ENCODE measurements at regions not wholly inside any gene's neighbourhood (a gene's known extent, or its start where the extent isn't known, plus 50 kb on each side); places are given as distances from the start of the nearest gene placed in this dataset.

DNA sequence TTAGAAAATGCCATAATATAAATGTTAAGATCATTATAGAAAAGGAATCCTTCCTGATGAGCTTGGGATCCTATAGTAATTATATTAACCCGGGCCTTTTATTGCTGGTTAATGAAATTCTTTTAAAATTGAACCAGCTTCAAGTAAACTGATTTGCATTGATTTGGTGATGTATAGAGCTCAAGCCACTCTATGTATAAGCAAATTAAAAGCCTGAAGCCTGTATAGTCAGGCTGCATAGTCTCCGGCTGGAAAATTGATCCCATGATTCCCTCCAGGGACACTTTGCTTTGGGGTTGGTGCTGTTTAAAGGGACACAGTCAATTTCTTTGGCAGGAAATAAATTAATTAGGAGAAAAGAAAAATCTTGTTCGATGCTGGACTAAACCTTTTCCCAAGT is 199.1 kb downstream of the HERPUD2 start:
- WGBS, 2 donors: 87 to 90% methylated on average over 3 of the region's 3 CpGs
- DNase-seq: no peak
- intact Hi-C loops (cut with DNase I; ENCODE audit: low total_unique reads): no loop called here
- Histone ChIP-seq H3K27me3 (no peaks in the 10 kb centered on the region), H3K4me3 (no peak overlapping the region), H3K4me1 (no peaks in the 10 kb centered on the region), H3K9me3 (no peaks in the 10 kb centered on the region), H3K36me3 (ENCODE audit: low read depth, missing control alignments) (no peaks in the 10 kb centered on the region), H3K27ac (no peak overlapping the region)
- TF ChIP-seq, protein P1, sequence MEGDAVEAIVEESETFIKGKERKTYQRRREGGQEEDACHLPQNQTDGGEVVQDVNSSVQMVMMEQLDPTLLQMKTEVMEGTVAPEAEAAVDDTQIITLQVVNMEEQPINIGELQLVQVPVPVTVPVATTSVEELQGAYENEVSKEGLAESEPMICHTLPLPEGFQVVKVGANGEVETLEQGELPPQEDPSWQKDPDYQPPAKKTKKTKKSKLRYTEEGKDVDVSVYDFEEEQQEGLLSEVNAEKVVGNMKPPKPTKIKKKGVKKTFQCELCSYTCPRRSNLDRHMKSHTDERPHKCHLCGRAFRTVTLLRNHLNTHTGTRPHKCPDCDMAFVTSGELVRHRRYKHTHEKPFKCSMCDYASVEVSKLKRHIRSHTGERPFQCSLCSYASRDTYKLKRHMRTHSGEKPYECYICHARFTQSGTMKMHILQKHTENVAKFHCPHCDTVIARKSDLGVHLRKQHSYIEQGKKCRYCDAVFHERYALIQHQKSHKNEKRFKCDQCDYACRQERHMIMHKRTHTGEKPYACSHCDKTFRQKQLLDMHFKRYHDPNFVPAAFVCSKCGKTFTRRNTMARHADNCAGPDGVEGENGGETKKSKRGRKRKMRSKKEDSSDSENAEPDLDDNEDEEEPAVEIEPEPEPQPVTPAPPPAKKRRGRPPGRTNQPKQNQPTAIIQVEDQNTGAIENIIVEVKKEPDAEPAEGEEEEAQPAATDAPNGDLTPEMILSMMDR (IDR thresholded peaks at IDR 0.05): no peak
- TF ChIP-seq POLR2A (IDR thresholded peaks at IDR 0.05): no peak

DNA sequence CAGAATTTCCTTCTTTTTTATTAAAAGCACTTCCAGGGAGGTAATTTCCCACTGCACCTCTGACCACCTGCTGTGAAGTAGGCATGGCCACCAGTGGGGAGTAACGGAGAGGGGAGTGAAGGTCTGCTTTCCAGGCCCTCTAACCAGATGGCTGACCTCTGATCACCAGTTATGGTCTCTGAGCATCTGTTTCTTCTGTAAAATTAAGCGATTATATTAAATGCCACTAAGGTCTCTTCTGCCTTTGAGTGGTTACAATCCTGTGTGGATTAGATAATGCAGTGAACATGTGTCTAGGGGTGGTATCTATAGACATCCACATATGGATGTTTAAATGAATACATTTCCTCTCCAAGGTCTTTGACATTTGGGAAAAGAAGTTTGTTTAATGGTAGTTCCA is 199.6 kb downstream of the HERPUD2 start:
- TF ChIP-seq, protein P1 (IDR thresholded peaks at IDR 0.05): no peak
- no peak for TF ChIP-seq POLR2A (IDR thresholded peaks at IDR 0.05)
- H3K27me3 ChIP-seq: no peaks in the 10 kb centered on the region
- DNase-seq: no peak
- no peak overlapping the region for H3K4me3 ChIP-seq
- no peaks in the 10 kb centered on the region for H3K9me3 ChIP-seq
- intact Hi-C loops (cut with DNase I; ENCODE audit: low total_unique reads): no loop called here
- 61 to 65% methylated on average over 2 of the region's 2 CpGs for WGBS, 2 donors
- no peaks in the 10 kb centered on the region for H3K36me3 ChIP-seq (ENCODE audit: low read depth, missing control alignments)
- no peak overlapping the region for H3K27ac ChIP-seq
- no peaks in the 10 kb centered on the region for H3K4me1 ChIP-seq

DNA sequence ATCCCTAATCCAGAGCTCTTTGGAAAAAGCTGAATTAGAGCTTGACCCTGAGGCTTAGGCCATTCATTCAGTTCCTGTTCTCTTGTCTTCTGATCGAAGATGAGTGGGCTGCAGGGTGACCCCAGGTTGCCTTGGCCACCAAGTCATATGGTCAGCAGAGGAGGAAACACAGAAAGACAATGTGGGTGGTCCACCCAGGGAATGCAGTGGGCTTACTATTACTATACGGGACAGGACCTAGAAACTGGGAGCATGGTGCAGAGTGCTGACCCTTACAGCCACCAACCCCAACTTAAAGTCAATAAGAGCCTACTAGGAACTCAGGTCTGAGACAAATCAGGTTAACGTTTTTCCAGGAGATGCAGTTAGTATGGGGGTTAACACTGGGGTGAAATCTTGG is 200.5 kb downstream of the HERPUD2 start:
- Histone ChIP-seq H3K27me3 (no peaks in the 10 kb centered on the region), H3K36me3 (ENCODE audit: low read depth, missing control alignments) (no peaks in the 10 kb centered on the region), H3K27ac (no peak overlapping the region), H3K4me1 (no peaks in the 10 kb centered on the region), H3K9me3 (no peaks in the 10 kb centered on the region), H3K4me3 (no peak overlapping the region)
- no peak for DNase-seq
- TF ChIP-seq, protein P1 (IDR thresholded peaks at IDR 0.05): no peak
- TF ChIP-seq POLR2A (IDR thresholded peaks at IDR 0.05): no peak
- WGBS, 2 donors: 64 to 67% methylated on average over 3 of the region's 3 CpGs
- intact Hi-C loops (cut with DNase I; ENCODE audit: low total_unique reads): no loop called here

DNA sequence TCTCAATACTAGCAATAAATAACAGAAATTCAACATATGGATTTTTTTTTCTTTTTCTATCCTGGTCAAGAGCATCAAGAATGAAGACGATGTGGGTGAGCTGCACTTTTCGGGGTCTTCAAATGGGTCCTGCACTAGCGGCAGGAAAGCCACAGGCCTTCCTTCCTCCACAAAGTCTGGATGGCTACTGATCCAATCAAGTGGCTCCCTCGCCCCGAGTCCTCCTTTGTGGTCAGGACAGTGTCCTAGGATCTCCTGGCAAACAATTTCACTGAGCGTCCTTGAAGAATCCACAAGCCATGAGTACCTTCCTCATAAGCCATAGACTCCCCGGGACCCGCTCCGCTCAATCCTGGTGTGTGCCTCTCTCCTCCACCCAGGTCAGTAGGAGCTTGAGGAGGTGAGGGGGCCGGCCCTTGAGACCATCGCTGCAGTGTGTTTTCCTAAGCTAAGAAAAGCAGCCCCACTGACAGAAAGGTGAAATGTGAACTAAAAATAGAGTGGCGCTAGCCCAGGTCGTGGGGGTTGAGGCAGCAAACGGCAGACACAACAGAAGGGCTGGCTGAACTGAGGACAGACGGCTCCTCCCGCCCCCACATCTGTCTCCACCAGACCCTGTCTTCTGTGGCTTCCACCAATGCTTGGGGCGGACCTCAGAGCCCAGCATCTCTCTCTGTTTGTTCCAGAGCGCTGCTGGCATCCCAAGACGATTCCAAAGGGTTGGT is 202.3 kb downstream of the HERPUD2 start:
- DNase-seq: no peak
- Histone ChIP-seq H3K36me3 (ENCODE audit: low read depth, missing control alignments) (no peaks in the 10 kb centered on the region), H3K27ac (no peak overlapping the region), H3K4me3 (no peak overlapping the region), H3K9me3 (no peaks in the 10 kb centered on the region), H3K4me1 (no peaks in the 10 kb centered on the region), H3K27me3 (no peaks in the 10 kb centered on the region)
- WGBS, 2 donors: 46 to 55% methylated on average over 19 of the region's 19 CpGs
- intact Hi-C loops (cut with DNase I; ENCODE audit: low total_unique reads): no loop called here
- no peak for TF ChIP-seq POLR2A (IDR thresholded peaks at IDR 0.05)
- TF ChIP-seq, protein P1 (IDR thresholded peaks at IDR 0.05): no peak

DNA sequence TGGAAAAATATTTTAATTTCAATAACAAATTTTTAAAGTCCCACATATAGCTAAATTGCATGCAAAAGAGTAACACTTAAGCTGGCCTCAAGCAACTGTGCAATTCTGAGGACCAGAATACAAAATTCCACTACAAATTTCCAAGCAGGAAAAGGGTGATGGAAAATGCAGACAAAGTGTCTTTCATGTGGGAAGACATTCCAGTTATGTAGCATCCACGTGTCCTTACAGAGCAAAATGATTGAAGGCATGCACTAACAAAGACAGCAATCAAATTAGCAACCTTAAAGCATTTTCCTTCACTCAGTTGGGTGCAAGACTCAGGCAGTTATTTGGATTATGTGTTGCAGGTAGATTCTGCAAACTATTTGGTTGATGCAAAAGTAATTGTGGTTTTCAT is 203.7 kb downstream of the HERPUD2 start:
- intact Hi-C loops (cut with DNase I; ENCODE audit: low total_unique reads): no loop called here
- DNase-seq: no peak
- Histone ChIP-seq H3K9me3 (no peaks in the 10 kb centered on the region), H3K4me1 (no peaks in the 10 kb centered on the region), H3K36me3 (ENCODE audit: low read depth, missing control alignments) (no peaks in the 10 kb centered on the region), H3K27ac (no peak overlapping the region), H3K27me3 (no peaks in the 10 kb centered on the region), H3K4me3 (no peak overlapping the region)
- TF ChIP-seq, protein P1 (IDR thresholded peaks at IDR 0.05): no peak
- no peak for TF ChIP-seq POLR2A (IDR thresholded peaks at IDR 0.05)
- WGBS, 2 donors: 63 to 70% methylated on average over 1 of the region's 1 CpG
